ENCODE measurements at regions not wholly inside any gene's neighbourhood (a gene's known extent, or its start where the extent isn't known, plus 50 kb on each side); places are given as distances from the start of the nearest gene placed in this dataset.
"Not testable (repeated sequence)": the region's sequence is repeated elsewhere in the genome, so short reads cannot be mapped to it uniquely, and the experiment has no call there.

GRCh38 chr21:38609580-38609979 is 111.3 kb upstream of the ERG start:
- in situ Hi-C loops (cut with HindIII; ENCODE audit: low pct_unique_long_range_greater_than_20kb, low sequenced_read_pairs) = no loop called here
- DNase-seq (ENCODE audit: low read depth, low spot score) = no peak

DNA sequence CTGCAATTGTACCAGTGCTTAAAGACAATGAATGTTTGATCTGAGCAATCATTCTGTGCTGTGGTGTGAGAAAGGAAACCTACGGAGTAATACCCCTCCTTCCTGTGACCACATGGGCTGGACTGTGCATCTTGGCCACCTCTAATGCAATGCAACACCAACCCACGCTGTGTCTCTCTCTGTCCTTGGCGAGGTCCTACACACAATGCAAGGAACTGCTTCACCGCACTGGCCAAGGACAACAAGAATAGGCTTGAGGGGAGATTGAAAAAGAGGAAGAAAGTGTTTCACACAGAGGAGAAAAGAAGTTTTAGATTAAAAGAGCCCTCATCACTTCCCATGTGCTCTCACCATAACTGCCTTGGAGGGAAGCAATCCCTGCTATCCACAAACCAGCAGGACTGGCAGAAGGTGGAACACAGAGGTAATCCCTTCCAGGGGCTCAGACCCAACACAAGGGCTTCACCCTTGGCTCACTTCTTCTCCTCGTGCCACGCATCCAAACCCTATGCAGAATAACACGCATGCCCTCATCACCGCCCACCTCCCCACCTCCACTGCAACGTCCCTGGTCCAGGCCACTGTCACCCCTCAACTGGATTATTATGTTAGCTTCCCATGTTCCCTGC is 112.5 kb upstream of the ERG start:
- in situ Hi-C loops (cut with HindIII; ENCODE audit: low pct_unique_long_range_greater_than_20kb, low sequenced_read_pairs) = no loop called here
- no peak for DNase-seq (ENCODE audit: low read depth, low spot score)

DNA sequence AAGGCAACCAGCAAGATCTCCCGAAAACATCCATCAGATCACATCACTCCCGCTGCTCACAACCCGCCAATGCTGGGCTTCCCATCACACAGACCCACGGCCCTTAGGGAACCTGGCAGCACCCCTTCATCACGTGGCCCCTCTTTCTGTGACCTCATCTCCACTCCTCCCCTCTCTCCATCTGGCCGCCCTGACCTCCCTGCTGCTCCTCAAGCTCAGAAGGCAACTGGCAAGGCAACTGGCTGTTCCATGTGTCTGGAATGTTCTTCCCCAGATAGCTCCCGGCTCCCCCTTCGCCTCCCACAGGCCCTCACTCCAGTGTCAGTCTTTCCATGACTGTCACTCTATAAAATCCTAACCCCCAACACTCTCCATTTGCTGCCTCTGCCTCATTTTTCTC is 113.0 kb upstream of the ERG start:
- no peak for DNase-seq (ENCODE audit: low read depth, low spot score)
- in situ Hi-C loops (cut with HindIII; ENCODE audit: low pct_unique_long_range_greater_than_20kb, low sequenced_read_pairs) = no loop called here

DNA sequence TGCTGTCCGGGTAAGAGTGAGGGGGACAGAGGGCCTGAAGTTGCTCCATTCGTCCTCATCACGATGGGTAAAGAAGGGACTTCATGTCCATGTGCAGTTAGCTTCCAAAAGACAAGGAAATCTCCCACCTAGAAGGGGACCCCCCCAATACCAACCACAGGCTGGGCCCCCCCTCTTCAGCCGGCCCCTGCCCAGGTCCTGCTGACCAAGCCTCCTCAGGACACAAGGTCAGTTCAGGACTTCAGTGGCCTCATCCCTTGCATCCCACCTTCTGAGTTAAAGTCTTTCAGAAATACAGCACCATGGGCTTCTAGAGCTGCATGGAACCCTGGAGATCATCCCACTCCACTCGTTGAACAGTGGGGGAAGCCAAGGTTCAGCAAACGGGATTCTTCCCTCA is 115.4 kb upstream of the ERG start:
- no peak for DNase-seq (ENCODE audit: low read depth, low spot score)
- in situ Hi-C loops (cut with HindIII; ENCODE audit: low pct_unique_long_range_greater_than_20kb, low sequenced_read_pairs) = no loop called here

DNA sequence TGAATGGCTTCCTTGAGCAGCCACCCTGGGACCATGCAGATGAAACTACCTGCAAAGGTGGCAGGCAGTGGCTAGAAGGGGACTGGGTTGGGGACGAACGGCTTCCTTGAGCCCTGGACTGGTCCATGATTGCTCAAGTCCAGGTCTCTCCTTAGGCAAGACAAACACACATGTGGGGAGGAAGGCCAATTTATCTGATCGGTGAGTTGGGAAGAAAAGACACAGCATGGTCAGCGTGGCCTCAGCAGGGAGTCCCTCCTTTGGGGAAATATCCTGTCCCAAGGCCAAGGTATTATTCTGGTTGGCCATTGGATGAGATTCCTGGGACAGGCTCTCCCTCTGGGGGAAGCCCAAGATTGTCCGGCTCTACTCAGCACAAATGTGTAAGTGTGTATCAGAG is 116.3 kb upstream of the ERG start:
- DNase-seq (ENCODE audit: low read depth, low spot score) = no peak
- in situ Hi-C loops (cut with HindIII; ENCODE audit: low pct_unique_long_range_greater_than_20kb, low sequenced_read_pairs) = no loop called here

GRCh38 chr21:38619480-38619879 is 121.2 kb upstream of the ERG start:
- DNase-seq (ENCODE audit: low read depth, low spot score) = no peak
- in situ Hi-C loops (cut with HindIII; ENCODE audit: low pct_unique_long_range_greater_than_20kb, low sequenced_read_pairs) = no loop called here

GRCh38 chr21:38619992-38620479 is 121.8 kb upstream of the ERG start:
- DNase-seq (ENCODE audit: low read depth, low spot score) = no peak
- in situ Hi-C loops (cut with HindIII; ENCODE audit: low pct_unique_long_range_greater_than_20kb, low sequenced_read_pairs) = no loop called here

- DNase-seq (ENCODE audit: low read depth, low spot score) = no peak
Observed at GRCh38 chr21:38621132-38621531, 122.9 kb upstream of the ERG start.

GRCh38 chr21:38622081-38622826 is 124.0 kb upstream of the ERG start:
- DNase-seq (ENCODE audit: low read depth, low spot score) = no peak

More at GRCh38 chr21:38621132-38621531, 122.9 kb upstream of the ERG start:
- in situ Hi-C loops (cut with HindIII; ENCODE audit: low pct_unique_long_range_greater_than_20kb, low sequenced_read_pairs) = no loop called here

DNA sequence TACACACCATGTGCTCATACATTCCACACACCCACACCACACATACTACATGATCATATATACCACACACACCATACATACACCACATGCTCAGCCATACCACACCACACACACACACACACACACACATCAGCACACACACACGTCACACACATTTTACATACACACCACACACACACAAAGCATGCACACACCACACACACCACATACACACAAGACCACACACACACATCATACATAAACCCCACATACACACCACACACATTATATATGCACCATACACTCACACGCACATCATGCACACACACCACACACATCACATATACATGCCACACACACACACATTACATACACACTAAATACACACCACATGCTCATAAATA is 124.5 kb upstream of the ERG start:
- in situ Hi-C loops (cut with HindIII; ENCODE audit: low pct_unique_long_range_greater_than_20kb, low sequenced_read_pairs) = no loop called here
- DNase-seq (ENCODE audit: low read depth, low spot score) = no peak

More at GRCh38 chr21:38622081-38622826, 124.0 kb upstream of the ERG start:
- in situ Hi-C loops (cut with HindIII; ENCODE audit: low pct_unique_long_range_greater_than_20kb, low sequenced_read_pairs) = no loop called here

DNA sequence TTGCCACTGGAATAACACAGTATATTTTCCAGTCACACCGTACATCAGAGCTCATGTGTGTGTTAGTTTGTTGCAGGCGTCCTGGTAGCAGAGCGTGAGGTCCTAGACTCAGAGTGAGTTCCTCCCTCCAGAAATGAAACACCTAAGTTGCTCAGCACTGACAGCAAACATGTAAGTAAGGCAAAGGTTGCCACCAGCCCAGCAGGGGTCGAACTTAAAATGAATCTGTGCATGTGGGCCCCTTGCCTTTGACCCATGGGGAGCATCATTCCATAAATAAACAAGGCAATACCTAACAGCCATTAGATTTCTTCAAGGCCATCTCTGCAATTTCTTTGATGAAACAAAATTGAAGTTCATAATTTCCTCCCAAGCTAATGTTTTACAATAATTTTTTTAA is 125.3 kb upstream of the ERG start:
- in situ Hi-C loops (cut with HindIII; ENCODE audit: low pct_unique_long_range_greater_than_20kb, low sequenced_read_pairs) = no loop called here
- DNase-seq (ENCODE audit: low read depth, low spot score) = no peak

- in situ Hi-C loops (cut with HindIII; ENCODE audit: low pct_unique_long_range_greater_than_20kb, low sequenced_read_pairs) = no loop called here
- no peak for DNase-seq (ENCODE audit: low read depth, low spot score)
Observed at GRCh38 chr21:38625000-38625399, 126.7 kb upstream of the ERG start.

- no peak for DNase-seq (ENCODE audit: low read depth, low spot score)
- in situ Hi-C loops (cut with HindIII; ENCODE audit: low pct_unique_long_range_greater_than_20kb, low sequenced_read_pairs) = no loop called here
Observed at GRCh38 chr21:38626306-38626705, 128.0 kb upstream of the ERG start.

DNA sequence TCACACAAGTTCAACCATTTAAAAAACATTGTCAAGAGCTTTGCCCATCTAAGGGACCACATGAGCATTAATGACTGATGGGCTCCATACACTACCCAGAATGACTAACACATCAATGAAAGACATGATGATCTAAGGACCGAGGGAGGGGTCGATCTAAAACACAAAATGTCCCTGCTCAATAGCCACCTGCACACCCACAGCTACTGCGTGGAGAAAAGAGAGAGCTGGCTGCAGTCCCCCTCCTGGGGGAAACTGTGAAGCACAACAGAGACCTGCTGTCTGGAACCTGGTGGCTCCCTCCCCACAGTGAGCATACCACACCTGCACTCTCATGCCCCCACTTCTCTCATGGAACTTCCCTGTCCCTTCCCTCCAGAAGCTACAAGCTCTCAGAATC is 130.1 kb upstream of the ERG start:
- no peak for DNase-seq (ENCODE audit: low read depth, low spot score)
- in situ Hi-C loops (cut with HindIII; ENCODE audit: low pct_unique_long_range_greater_than_20kb, low sequenced_read_pairs) = no loop called here

- in situ Hi-C loops (cut with HindIII; ENCODE audit: low pct_unique_long_range_greater_than_20kb, low sequenced_read_pairs) = no loop called here
- no peak for DNase-seq (ENCODE audit: low read depth, low spot score)
Observed at GRCh38 chr21:38631206-38631605, 132.9 kb upstream of the ERG start.

GRCh38 chr21:38631676-38632075 is 133.4 kb upstream of the ERG start:
- in situ Hi-C loops (cut with HindIII; ENCODE audit: low pct_unique_long_range_greater_than_20kb, low sequenced_read_pairs) = no loop called here
- no peak for DNase-seq (ENCODE audit: low read depth, low spot score)

DNA sequence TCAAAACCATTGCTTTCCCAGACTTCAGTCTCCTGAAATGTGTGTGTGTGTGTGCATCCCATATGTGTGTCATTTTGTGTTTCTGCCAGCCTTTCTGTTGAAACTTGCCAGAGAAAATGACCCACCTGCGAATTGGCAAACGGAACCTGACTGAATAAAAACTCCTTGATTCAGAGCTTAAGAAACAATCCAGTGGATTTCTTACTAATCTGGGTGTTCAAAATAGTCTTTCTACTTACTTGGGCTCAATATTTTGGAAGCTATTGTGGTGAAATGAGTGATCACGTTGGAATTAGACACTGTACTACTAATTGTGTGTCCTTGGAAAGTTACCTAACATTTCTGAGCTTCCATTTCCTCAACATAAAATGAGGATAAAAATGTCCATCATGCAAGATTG is 138.9 kb upstream of the ERG start:
- in situ Hi-C loops (cut with HindIII; ENCODE audit: low pct_unique_long_range_greater_than_20kb, low sequenced_read_pairs) = no loop called here
- DNase-seq (ENCODE audit: low read depth, low spot score) = no peak

GRCh38 chr21:38639571-38640354 is 141.5 kb upstream of the ERG start:
- DNase-seq (ENCODE audit: low read depth, low spot score) = no peak
- in situ Hi-C loops (cut with HindIII; ENCODE audit: low pct_unique_long_range_greater_than_20kb, low sequenced_read_pairs) = no loop called here

DNA sequence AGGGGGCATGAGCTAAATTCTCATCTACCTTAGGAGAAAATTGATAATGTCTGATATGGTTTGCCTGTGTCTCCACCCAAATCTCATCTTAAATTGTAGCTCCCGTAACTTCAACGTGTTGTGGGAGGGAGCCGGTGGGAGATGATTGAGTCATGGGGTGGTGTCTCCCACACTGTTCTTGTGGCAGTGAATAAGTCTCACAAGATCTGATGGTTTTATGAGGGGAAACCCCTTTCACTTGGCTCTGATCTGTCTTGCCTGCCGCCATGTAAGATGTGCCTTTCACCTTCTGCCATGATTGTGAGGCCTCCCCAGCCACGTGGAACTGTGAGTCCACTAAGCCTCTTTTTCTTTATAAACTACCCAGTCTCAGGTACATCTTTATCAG is 142.1 kb upstream of the ERG start:
- DNase-seq (ENCODE audit: low read depth, low spot score); in situ Hi-C loops (cut with HindIII; ENCODE audit: low pct_unique_long_range_greater_than_20kb, low sequenced_read_pairs): not testable (repeated sequence)
